GM18520 (cell line): ENCODE measurements at regions not wholly inside any gene's neighbourhood (a gene's known extent, or its start where the extent isn't known, plus 50 kb on each side); places are given as distances from the start of the nearest gene placed in this dataset.

Experiments used
- ATAC-seq: cut with Tn5 transposase; IDR thresholded peaks from one replicate; pipeline ENCODE4 v1.9.1; 2021; ENCODE audit not compliant: unreplicated experiment

DNA sequence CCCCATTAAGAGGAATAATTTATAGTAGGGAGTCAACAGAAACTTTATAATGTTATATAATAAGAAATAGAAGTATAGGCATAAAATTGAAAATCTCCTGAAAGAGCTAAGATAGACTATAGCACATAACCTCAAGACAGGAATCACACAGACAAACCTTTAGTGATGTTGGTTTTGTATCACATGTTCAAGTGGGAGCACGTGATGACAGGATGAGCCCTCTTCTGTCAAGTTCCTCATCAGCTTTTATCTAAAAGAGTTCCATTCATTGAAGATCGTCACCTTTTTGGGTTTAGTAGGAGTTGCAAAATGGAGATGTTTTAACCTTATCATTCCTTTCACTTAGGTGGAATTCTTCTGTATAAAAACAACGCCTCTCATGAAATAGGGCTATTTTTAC is 127.0 kb downstream of the MCHR2 start:
- no peak for ATAC-seq

DNA sequence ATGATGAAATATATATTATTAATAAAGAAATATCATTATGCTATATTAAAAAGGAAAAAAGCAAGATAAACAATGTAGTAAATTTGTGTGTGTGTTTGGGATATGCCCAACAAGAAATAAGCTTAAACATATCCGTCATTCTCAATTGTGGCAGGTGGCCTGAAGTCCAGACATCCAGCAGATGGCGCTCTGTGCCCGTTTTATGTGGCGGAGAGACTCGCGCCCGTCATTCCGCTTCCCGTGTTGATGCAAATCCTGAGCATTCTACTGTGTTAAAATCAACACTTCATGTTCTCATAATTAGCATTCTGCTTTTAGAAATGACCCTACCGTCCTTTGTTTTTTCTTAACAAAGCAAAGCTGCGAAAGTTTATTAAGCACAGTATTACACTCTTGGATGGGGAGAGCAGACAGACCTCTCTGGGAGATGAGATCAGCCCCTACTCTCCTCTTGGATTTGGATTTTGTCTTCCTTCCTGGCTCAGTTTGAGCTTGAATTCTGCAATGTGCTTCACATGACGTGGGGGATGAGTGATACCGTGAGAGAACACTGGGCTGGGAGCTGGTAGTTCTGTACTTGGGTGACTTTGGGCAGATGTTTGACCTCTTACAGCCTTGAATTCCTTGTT is 125.8 kb downstream of the MCHR2 start:
- ATAC-seq, result peak; percentile 85
